ENCODE measurements at regions not wholly inside any gene's neighbourhood (a gene's known extent, or its start where the extent isn't known, plus 50 kb on each side); places are given as distances from the start of the nearest gene placed in this dataset.

GRCh38 chr6:134368670-134369069, 50.8 kb upstream of the SGK1 start:
- Histone ChIP-seq H3K4me3 (ENCODE audit: low read length) (no peak overlapping the region), H3K9me3 (ENCODE audit: low read depth, low read length) (no peaks in the 10 kb centered on the region), H3K4me1 (ENCODE audit: insufficient read depth, low read length) (peaks cover 17% of the 10 kb centered on the region), H3K27me3 (ENCODE audit: insufficient read depth, low read length) (no peaks in the 10 kb centered on the region)
